Gastroesophageal sphincter (tissue), 4 donors: ENCODE measurements at regions not wholly inside any gene's neighbourhood (a gene's known extent, or its start where the extent isn't known, plus 50 kb on each side); places are given as distances from the start of the nearest gene placed in this dataset.

Experiments used
- ATAC-seq: fragments of 150-250 bp; one replicate; pipeline ENCODE4 v1.9.1; 2016; ENCODE audit warnings: mild to moderate bottlenecking, moderate library complexity
- H3K27ac ChIP-seq, 4 donors: fragments of 200-600 bp; sonication (generic) in 3 of 4; 1 replicate in 3 of 4; 2 replicates in 1 of 4; pipeline ENCODE4 v1.5.1; 2016 to 2019
- H3K27me3 ChIP-seq: fragments of 200-600 bp; sonication (generic); one replicate; pipeline ENCODE4 v1.5.1; 2019
- H3K36me3 ChIP-seq, 2 donors: fragments of 200-600 bp; sonication (generic); one replicate each; pipeline ENCODE4 v1.5.1; 2019; ENCODE audit warnings: control low read depth in 1 of 2
- H3K4me1 ChIP-seq, 3 donors: fragments of 200-600 bp; sonication (generic); 1 replicate in 2 of 3; 2 replicates in 1 of 3; pipeline ENCODE4 v1.5.1; 2016 to 2019; ENCODE audit warnings: control low read depth in 2 of 3
- H3K4me3 ChIP-seq, 2 donors: fragments of 200-600 bp; sonication (generic); one replicate each; pipeline ENCODE4 v1.5.1; 2019; ENCODE audit warnings: mild to moderate bottlenecking in 1 of 2, moderate library complexity in 1 of 2
- H3K9me3 ChIP-seq, 3 donors: fragments of 200-600 bp; sonication (generic); one replicate each; pipeline ENCODE4 v1.5.1; 2017 to 2019; ENCODE audit warnings: control low read depth in 2 of 3
- EP300 ChIP-seq: sonication (generic); formaldehyde crosslinking; IDR thresholded peaks from one replicate; pipeline ENCODE4 v1.6.1; 2017; ENCODE audit warnings: antibody characterized with exemption, mild to moderate bottlenecking
- POLR2A ChIP-seq, 2 donors: fragments of 450-650 bp; IDR thresholded peaks; one replicate each; pipeline ENCODE4 v1.6.1; 2017; ENCODE audit warnings: antibody characterized with exemption in 2 of 2, mild to moderate bottlenecking in 2 of 2, moderate library complexity in 1 of 2
- POLR2AphosphoS5 ChIP-seq: sonication (generic); formaldehyde crosslinking; IDR thresholded peaks from one replicate; pipeline ENCODE4 v1.6.1; 2017; ENCODE audit warnings: antibody characterized with exemption
- WGBS, 2 donors: methylation state at CpG; one replicate each; pipeline ENCODE4 v1.1.5; 2018; ENCODE audit warnings: low coverage in 1 of 2; 5-methylcytosine and 5-hydroxymethylcytosine counted together
- TF ChIP-seq, protein P1 (sequence below), 4 experiments: fragments of 200-600 bp in 2 of 4; fragments of 450-650 bp in 2 of 4; sonication (generic) in 1 of 4; IDR thresholded peaks; one replicate each; pipeline ENCODE4 v1.5.1; 2017 to 2019; ENCODE audit warnings: antibody characterized with exemption in 4 of 4, mild to moderate bottlenecking in 2 of 4, moderate library complexity in 2 of 4

DNA sequence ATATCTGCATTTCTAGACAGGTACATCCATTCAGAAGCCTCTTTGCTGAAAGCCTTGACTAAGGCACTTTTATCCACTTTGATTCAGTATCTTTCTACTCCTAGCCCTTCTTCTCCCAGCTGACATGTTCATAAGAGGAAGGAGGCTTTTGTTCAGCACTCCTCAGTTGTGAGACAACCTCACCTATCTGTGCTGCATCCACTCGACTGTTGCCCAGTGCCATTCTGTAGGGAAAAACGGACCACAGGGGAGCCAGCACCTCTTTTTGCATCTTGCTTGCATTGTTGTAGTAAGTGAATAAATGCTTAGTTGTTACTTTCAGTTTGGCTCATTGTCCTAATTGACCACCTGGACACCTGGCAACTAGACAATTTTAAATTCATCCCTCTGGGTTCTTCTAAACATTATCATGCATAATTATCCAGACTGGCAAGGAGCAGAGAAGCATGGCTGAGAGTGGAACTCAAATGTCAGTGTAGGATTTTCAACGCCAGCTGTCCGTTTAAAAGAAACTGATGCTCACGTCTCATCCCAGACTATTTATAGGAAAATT is 83.8 kb upstream of the BOD1L1 start:
- Histone ChIP-seq H3K4me3 (no peak overlapping the region), H3K36me3 (no peaks in the 10 kb centered on the region), H3K9me3 (no peaks in the 10 kb centered on the region), H3K27me3 (no peaks in the 10 kb centered on the region), H3K4me1 (no peaks in the 10 kb centered on the region), H3K27ac (no peak overlapping the region)
- TF ChIP-seq POLR2A (IDR thresholded peaks at IDR 0.05) (no peak), EP300 (no peak), POLR2AphosphoS5 (no peak)
- TF ChIP-seq, protein P1, sequence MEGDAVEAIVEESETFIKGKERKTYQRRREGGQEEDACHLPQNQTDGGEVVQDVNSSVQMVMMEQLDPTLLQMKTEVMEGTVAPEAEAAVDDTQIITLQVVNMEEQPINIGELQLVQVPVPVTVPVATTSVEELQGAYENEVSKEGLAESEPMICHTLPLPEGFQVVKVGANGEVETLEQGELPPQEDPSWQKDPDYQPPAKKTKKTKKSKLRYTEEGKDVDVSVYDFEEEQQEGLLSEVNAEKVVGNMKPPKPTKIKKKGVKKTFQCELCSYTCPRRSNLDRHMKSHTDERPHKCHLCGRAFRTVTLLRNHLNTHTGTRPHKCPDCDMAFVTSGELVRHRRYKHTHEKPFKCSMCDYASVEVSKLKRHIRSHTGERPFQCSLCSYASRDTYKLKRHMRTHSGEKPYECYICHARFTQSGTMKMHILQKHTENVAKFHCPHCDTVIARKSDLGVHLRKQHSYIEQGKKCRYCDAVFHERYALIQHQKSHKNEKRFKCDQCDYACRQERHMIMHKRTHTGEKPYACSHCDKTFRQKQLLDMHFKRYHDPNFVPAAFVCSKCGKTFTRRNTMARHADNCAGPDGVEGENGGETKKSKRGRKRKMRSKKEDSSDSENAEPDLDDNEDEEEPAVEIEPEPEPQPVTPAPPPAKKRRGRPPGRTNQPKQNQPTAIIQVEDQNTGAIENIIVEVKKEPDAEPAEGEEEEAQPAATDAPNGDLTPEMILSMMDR (IDR thresholded peaks at IDR 0.05) = no peak
- 63 to 65% methylated on average over 2 to 5 of the region's 5 CpGs for WGBS, 2 donors
- no peak for ATAC-seq

DNA sequence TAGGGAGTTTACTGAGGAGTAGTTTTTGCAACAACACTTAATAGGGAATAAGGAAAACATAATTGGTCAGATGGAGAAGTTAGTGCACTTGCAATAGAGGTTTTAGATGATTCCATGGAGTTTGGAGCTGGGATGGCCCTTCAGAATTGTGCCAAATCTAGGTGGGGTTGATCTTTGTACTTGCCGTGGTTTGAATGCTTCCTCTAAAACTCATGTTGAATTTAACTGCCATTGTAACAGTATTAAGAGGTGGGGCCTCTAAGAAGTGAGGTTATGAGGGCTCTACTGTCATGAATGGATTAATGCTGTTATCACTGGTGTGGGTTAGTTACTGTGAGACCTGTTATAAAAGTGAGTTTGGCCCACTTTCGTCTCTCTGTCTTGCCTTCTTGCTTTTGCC is 94.4 kb upstream of the BOD1L1 start:
- Histone ChIP-seq H3K36me3 (no peaks in the 10 kb centered on the region), H3K4me3 (no peak overlapping the region), H3K27me3 (no peaks in the 10 kb centered on the region), H3K27ac (no peak overlapping the region), H3K4me1 (no peaks in the 10 kb centered on the region), H3K9me3 (no peaks in the 10 kb centered on the region)
- TF ChIP-seq EP300 (no peak), POLR2AphosphoS5 (no peak), POLR2A (IDR thresholded peaks at IDR 0.05) (no peak)
- TF ChIP-seq, protein P1 (IDR thresholded peaks at IDR 0.05) = no peak
- 30 to 52% methylated on average over 2 of the region's 2 CpGs for WGBS, 2 donors
- ATAC-seq = no peak

DNA sequence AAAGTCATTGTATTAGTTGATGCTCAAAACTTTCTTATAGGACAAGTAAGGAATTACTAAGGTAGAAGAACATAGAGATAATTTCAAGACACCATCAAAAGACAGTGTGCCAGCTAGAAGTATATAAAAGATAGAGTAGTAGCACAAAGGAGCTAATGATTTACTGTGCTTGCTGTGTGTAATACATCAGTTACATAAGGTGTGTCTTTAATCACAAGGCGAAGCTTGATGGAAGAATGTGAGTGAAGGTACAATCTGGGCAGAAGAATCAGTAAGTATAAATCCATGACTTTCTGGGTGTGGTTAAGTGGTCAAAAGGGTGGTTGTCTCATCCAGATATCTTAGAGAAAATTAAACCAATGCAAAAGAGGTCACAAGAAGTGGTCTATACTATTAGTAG is 95.1 kb upstream of the BOD1L1 start:
- TF ChIP-seq POLR2A (IDR thresholded peaks at IDR 0.05) (no peak), EP300 (no peak), POLR2AphosphoS5 (no peak)
- TF ChIP-seq, protein P1 (IDR thresholded peaks at IDR 0.05) = no peak
- Histone ChIP-seq H3K27ac (no peak overlapping the region), H3K4me3 (no peak overlapping the region), H3K9me3 (no peaks in the 10 kb centered on the region), H3K36me3 (no peaks in the 10 kb centered on the region), H3K27me3 (no peaks in the 10 kb centered on the region), H3K4me1 (no peaks in the 10 kb centered on the region)
- 89 to 92% methylated on average over 1 of the region's 1 CpG for WGBS, 2 donors
- ATAC-seq = no peak

DNA sequence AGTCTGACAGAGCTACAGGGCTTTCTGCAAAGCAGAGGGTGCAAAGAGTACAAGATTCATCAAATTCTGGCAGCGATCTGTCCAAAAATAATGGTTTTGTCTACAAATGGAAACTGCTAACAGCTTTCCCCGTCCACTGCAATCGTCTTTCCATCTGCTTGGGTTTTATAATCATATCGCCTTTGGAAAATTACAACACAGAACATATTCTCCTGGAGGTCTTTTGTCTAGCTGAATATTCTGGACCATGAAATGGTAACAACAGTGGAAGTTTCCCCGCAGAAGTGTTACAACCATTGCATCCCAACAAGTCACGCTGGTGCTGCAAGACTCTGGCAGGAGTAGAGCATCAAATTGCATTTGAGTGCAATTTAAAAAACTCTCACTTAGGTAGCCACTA is 101.2 kb upstream of the BOD1L1 start:
- ATAC-seq = no peak
- Histone ChIP-seq H3K9me3 (no peaks in the 10 kb centered on the region), H3K4me1 (no peaks in the 10 kb centered on the region), H3K4me3 (no peak overlapping the region), H3K27me3 (no peaks in the 10 kb centered on the region), H3K27ac (no peak overlapping the region), H3K36me3 (no peaks in the 10 kb centered on the region)
- 56 to 84% methylated on average over 6 of the region's 6 CpGs for WGBS, 2 donors
- TF ChIP-seq POLR2AphosphoS5 = no peak
- TF ChIP-seq EP300 = no peak
- TF ChIP-seq, protein P1 (IDR thresholded peaks at IDR 0.05) = no peak
- TF ChIP-seq POLR2A (IDR thresholded peaks at IDR 0.05) = no peak

DNA sequence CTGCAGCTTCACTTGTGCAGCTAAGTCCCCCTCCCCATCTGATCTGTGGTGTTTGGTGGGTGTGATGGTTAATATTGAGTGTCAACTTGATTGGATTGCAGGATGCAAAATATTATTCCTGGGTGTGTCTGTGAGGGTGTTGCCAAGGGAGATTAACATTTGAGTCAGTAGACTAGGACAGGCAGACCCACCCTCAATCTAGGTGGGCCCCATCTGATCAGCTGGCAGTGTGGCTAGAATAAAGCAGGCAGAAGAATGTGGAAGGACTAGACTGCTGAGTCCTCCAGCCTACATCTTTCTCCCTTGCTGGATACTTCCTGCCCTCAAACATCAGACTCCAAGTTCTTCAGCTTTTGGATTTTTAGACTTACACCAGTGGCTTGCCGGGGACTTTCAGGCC is 103.5 kb upstream of the BOD1L1 start:
- TF ChIP-seq POLR2A (IDR thresholded peaks at IDR 0.05) (no peak), EP300 (no peak), POLR2AphosphoS5 (no peak)
- TF ChIP-seq, protein P1 (IDR thresholded peaks at IDR 0.05) = no peak
- WGBS, 2 donors = 80 to 100% methylated on average over 1 of the region's 1 CpG

More for the DNA sequence above, 103.5 kb upstream of the BOD1L1 start:
- Histone ChIP-seq H3K4me1 (no peaks in the 10 kb centered on the region), H3K27me3 (no peaks in the 10 kb centered on the region), H3K27ac (no peak overlapping the region), H3K36me3 (no peaks in the 10 kb centered on the region), H3K9me3 (no peaks in the 10 kb centered on the region), H3K4me3 (no peak overlapping the region)
- ATAC-seq = no peak
